ENCODE measurements at regions not wholly inside any gene's neighbourhood (a gene's known extent, or its start where the extent isn't known, plus 50 kb on each side); places are given as distances from the start of the nearest gene placed in this dataset.

DNA sequence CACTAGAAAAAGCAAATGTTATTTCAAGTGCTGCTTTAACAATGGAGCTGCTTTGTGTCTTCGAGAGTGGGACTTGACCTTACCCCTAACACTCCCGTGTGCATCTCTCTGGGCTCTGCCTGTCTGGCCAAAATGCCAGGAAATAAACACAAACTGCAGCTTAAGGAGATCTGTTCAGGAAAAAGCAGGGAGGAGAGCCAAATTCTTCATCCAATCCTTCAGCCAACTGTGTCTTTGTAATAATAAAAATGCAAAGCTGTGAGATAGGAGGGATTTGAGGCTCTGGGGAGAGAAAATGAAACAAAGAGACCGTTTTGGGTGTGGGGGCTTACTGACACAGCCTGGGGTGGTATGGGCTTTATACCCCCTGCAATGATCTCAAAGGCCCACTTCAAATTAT lies 85.8 kb upstream of the WSCD2 start:
- TF ChIP-seq, protein P1, sequence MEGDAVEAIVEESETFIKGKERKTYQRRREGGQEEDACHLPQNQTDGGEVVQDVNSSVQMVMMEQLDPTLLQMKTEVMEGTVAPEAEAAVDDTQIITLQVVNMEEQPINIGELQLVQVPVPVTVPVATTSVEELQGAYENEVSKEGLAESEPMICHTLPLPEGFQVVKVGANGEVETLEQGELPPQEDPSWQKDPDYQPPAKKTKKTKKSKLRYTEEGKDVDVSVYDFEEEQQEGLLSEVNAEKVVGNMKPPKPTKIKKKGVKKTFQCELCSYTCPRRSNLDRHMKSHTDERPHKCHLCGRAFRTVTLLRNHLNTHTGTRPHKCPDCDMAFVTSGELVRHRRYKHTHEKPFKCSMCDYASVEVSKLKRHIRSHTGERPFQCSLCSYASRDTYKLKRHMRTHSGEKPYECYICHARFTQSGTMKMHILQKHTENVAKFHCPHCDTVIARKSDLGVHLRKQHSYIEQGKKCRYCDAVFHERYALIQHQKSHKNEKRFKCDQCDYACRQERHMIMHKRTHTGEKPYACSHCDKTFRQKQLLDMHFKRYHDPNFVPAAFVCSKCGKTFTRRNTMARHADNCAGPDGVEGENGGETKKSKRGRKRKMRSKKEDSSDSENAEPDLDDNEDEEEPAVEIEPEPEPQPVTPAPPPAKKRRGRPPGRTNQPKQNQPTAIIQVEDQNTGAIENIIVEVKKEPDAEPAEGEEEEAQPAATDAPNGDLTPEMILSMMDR (IDR thresholded peaks at IDR 0.05; ENCODE audit: low read depth, low read length), result no peak
- TF ChIP-seq EZH2phosphoT487 (IDR thresholded peaks at IDR 0.05; ENCODE audit: low read depth), result no peak
